ENCODE measurements at regions not wholly inside any gene's neighbourhood (a gene's known extent, or its start where the extent isn't known, plus 50 kb on each side); places are given as distances from the start of the nearest gene placed in this dataset.
A peak's percentile ranks its signal among the peaks of the same experiment; 100 is the strongest.
"Not testable (repeated sequence)": the region's sequence is repeated elsewhere in the genome, so short reads cannot be mapped to it uniquely, and the experiment has no call there.

GRCh38 chr6:148602136-148602535, 144.7 kb upstream of the UST start:
- no peak for DNase-seq

GRCh38 chr6:148608199-148608951, 138.5 kb upstream of the UST start:
- no peak for DNase-seq

- peak in 39 of 58 donors; percentile 1 to 63 (median 10) for DNase-seq
Observed at GRCh38 chr6:148611213-148611612, 135.6 kb upstream of the UST start.

- DNase-seq, result no peak
Observed at GRCh38 chr6:148612043-148612442, 134.8 kb upstream of the UST start.

- no peak for DNase-seq
Observed at GRCh38 chr6:148614602-148615001, 132.2 kb upstream of the UST start.

GRCh38 chr6:148616841-148617240, 130.0 kb upstream of the UST start:
- DNase-seq, result no peak

GRCh38 chr6:148617530-148617929, 129.3 kb upstream of the UST start:
- DNase-seq, result no peak

GRCh38 chr6:148619891-148620290, 126.9 kb upstream of the UST start:
- no peak for DNase-seq

- DNase-seq, result no peak
Observed at GRCh38 chr6:148620579-148621298, 126.1 kb upstream of the UST start.

- DNase-seq, result no peak
Observed at GRCh38 chr6:148625609-148626008, 121.2 kb upstream of the UST start.

- no peak for DNase-seq
Observed at GRCh38 chr6:148628251-148628650, 118.6 kb upstream of the UST start.

GRCh38 chr6:148629181-148629580, 117.6 kb upstream of the UST start:
- no peak for DNase-seq

GRCh38 chr6:148629592-148630465, 117.0 kb upstream of the UST start:
- no peak for DNase-seq

- DNase-seq, result peak in 5 of 58 donors; percentile 0 to 22 (median 2)
Observed at GRCh38 chr6:148635070-148635743, 111.6 kb upstream of the UST start.

GRCh38 chr6:148641836-148642235, 105.0 kb upstream of the UST start:
- not testable (repeated sequence) for DNase-seq

GRCh38 chr6:148643208-148643607, 103.6 kb upstream of the UST start:
- DNase-seq, result not testable (repeated sequence)

GRCh38 chr6:148645049-148645448, 101.8 kb upstream of the UST start:
- not testable (repeated sequence) for DNase-seq

GRCh38 chr6:148648754-148649453, 97.9 kb upstream of the UST start:
- DNase-seq, result no peak

- DNase-seq, result no peak
Observed at GRCh38 chr6:148649454-148649963, 97.3 kb upstream of the UST start.

- no peak for DNase-seq
Observed at GRCh38 chr6:148650941-148651505, 95.8 kb upstream of the UST start.

Data from anterior cingulate cortex (tissue), 58 donors.